Heart left ventricle (tissue), 16 donors: ENCODE measurements at regions not wholly inside any gene's neighbourhood (a gene's known extent, or its start where the extent isn't known, plus 50 kb on each side); places are given as distances from the start of the nearest gene placed in this dataset.
A peak's percentile ranks its signal among the peaks of the same experiment; 100 is the strongest.

Experiments
- ATAC-seq, 4 donors: fragments of 200-7000 bp; cut with Tn5 transposase; one replicate each; pipeline ENCODE4 v1.9.1; 2020 to 2022; ENCODE audit warnings: moderate library complexity in 4 of 4, mild to moderate bottlenecking in 3 of 4, moderate number of reproducible peaks in 1 of 4
- DNase-seq, 5 donors: peaks; one replicate each; pipeline ENCODE4 v3.0.0-alpha.2; 2020
- H3K27ac ChIP-seq, 12 donors: fragments of 200-600 bp; sonication (generic) in 4 of 12; one replicate each; pipeline versions ENCODE4 v1.5.0 to v1.8.0; 2016 to 2022; ENCODE audit warnings: mild to moderate bottlenecking in 2 of 12
- H3K27me3 ChIP-seq, 9 donors: fragments of 200-600 bp; sonication (generic) in 2 of 9; one replicate each; pipeline versions ENCODE4 v1.5.1 to v1.8.0; 2016 to 2022; ENCODE audit warnings: mild to moderate bottlenecking in 3 of 9
- H3K36me3 ChIP-seq, 9 donors: fragments of 200-600 bp; sonication (generic) in 2 of 9; one replicate each; pipeline versions ENCODE4 v1.5.0 to v1.8.0; 2018 to 2022; ENCODE audit warnings: mild to moderate bottlenecking in 2 of 9
- H3K4me1 ChIP-seq, 12 donors: fragments of 200-600 bp; sonication (generic) in 4 of 12; one replicate each; pipeline versions ENCODE4 v1.5.0 to v1.8.0; 2016 to 2022; ENCODE audit warnings: mild to moderate bottlenecking in 3 of 12
- H3K4me3 ChIP-seq, 12 donors: fragments of 200-600 bp; sonication (generic) in 4 of 12; one replicate each; pipeline versions ENCODE4 v1.5.0 to v1.8.0; 2017 to 2022; ENCODE audit warnings: mild to moderate bottlenecking in 9 of 12, moderate library complexity in 4 of 12
- H3K9me3 ChIP-seq, 12 donors: fragments of 200-600 bp; sonication (generic) in 4 of 12; one replicate each; pipeline versions ENCODE4 v1.5.0 to v1.8.0; 2016 to 2022; ENCODE audit warnings: mild to moderate bottlenecking in 1 of 12
- POLR2A ChIP-seq, 2 donors: fragments of 450-650 bp; IDR thresholded peaks; one replicate each; pipeline ENCODE4 v1.6.1; 2017; ENCODE audit warnings: antibody characterized with exemption in 2 of 2, mild to moderate bottlenecking in 2 of 2, moderate library complexity in 2 of 2
- WGBS, 4 donors: extraction: QIAGEN DNeasy Blood & Tissue Kit in 2 of 4; methylation state at CpG; one replicate each; pipeline versions ENCODE4 v1.1.5 to v1.1.7; 2013 to 2018; 5-methylcytosine and 5-hydroxymethylcytosine counted together
- intact Hi-C, 10 donors: fragments of 100-400 bp; cut with DNase I; formaldehyde crosslinking; loops; one replicate each; pipeline versions ENCODE4 v1.11.1 to v1.14.2; 2022
- TF ChIP-seq, protein P1 (sequence below), 12 donors: fragments of 200-600 bp; sonication (generic) in 4 of 12; IDR thresholded peaks; one replicate each; pipeline versions ENCODE4 v1.5.0 to v1.8.0; 2018 to 2022; ENCODE audit warnings: antibody characterized with exemption in 12 of 12, mild to moderate bottlenecking in 5 of 12
- donor health status: ischemic (EF 13 %, LVEDD 7.1; RV severe dilation, severe dysfunction).
- donor health status: healthy with polysubstance abuse.
- donor health status: DM: no; HTN: yes; CAD: no.
- donor health status: DM: no; HTN: no; CAD: no.
- donor health status: ischemic (EF 25% LVEDD 6.9; RV normal size, moderate dysfunction).
- donor health status: ischemic (EF 25% LVEDD 5.7; RV mildly dilated, moderate dysfunction).
- donor health status: healthy.
- donor health status: DM: yes; HTN: yes; CAD: no.
- donor health status: ischemic (EF 35%, LVEDD 5.7; RV mildly dilated, moderate dysfunction).
- donor health status: nonischemic (EF 11% LVEDD 7.7; RV severe dilation, severe dysfunction).
- donor health status: DM: yes; HTN: yes; CAD: no.
- donor health status: PGD.
- donor health status: ischemic (EF 29% LVEDD 5.4; RV normal size, mild dysfunction).
- donor health status: nonischemic (EF 23%, LVEDD 6.1; RV moderate dilation, normal function).

DNA sequence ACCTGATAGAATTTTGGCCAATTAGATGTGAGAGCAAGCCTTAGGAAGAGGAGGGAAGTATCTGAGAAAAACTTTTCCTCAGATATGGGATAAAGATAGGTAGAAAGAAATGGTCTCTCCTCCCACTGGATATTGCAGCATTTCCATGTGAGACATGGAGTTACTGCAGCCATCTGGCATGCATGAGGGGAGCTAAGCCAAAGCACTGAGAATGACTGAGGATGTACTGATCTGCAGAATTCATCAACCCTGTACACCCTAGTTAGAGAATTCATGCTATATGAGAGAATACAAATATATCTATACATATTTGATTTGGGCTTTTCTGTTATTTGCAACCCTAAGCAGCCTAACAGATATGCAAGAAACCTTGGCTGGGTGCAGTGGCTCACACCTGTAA, 52.5 kb upstream of the RPL34 start:
- Histone ChIP-seq H3K36me3 (no peaks in the 10 kb centered on the region), H3K4me3 (no peak overlapping the region), H3K4me1 (peaks cover 0 to 7% (median 0%) of the 10 kb centered on the region in 12 donors), H3K27ac (no peak overlapping the region), H3K27me3 (no peaks in the 10 kb centered on the region), H3K9me3 (no peaks in the 10 kb centered on the region)
- DNase-seq (no peak), ATAC-seq (no peak)
- intact Hi-C loops: loop anchor here in 1 of 10 donors (10.0 kb wide), 1 partner anchor 213 kb away; no protein-coding TSS in a partner anchor
- TF ChIP-seq POLR2A (IDR thresholded peaks at IDR 0.05): no peak
- TF ChIP-seq, protein P1, sequence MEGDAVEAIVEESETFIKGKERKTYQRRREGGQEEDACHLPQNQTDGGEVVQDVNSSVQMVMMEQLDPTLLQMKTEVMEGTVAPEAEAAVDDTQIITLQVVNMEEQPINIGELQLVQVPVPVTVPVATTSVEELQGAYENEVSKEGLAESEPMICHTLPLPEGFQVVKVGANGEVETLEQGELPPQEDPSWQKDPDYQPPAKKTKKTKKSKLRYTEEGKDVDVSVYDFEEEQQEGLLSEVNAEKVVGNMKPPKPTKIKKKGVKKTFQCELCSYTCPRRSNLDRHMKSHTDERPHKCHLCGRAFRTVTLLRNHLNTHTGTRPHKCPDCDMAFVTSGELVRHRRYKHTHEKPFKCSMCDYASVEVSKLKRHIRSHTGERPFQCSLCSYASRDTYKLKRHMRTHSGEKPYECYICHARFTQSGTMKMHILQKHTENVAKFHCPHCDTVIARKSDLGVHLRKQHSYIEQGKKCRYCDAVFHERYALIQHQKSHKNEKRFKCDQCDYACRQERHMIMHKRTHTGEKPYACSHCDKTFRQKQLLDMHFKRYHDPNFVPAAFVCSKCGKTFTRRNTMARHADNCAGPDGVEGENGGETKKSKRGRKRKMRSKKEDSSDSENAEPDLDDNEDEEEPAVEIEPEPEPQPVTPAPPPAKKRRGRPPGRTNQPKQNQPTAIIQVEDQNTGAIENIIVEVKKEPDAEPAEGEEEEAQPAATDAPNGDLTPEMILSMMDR (IDR thresholded peaks at IDR 0.05): no peak

DNA sequence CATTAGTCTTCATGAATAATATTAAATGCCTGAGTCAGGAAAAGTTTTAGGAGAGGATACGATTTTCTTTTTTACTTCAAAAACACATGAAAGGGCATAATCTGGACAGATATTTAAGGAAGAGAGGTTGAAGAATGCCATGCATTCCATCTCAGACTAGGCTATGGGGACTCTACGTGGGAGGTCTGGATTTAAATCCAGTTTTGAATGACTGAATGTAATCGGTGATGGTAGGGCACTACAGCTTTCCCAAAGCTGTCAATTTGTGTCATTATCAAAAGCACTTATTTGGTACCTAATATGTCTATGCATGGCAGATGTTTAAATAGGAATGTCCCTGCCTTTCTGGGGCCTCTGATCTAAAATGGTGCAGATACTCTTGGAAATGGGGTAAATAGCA, 59.3 kb upstream of the RPL34 start:
- intact Hi-C loops: loop anchor here in 1 of 10 donors (10.0 kb wide), 1 partner anchor 206 kb away; no protein-coding TSS in a partner anchor

DNA sequence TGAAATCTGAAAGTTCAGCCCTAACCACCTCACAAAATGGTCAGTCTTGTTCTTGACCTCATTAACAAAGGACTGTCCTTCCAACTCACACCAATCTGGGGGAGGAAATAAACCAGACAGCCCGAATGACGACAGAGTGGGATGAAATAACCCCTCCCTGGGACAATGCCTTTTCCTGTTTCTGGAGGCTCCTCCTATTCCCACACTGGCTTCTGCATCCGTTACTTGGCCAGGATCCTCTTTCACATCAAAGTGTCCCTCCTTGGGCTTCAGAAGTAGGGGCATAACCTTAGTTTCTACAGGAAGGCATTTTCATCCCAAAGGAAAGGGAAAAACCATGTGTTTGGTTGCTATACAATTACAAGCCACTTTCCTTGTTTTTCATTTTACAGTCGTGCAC, 59.8 kb upstream of the RPL34 start:
- Histone ChIP-seq H3K27ac (peak overlapping the region in 11 of 12 donors; percentile 24 to 87 (median 69)), H3K36me3 (no peaks in the 10 kb centered on the region), H3K27me3 (no peaks in the 10 kb centered on the region), H3K4me3 (no peak overlapping the region), H3K4me1 (peaks cover 0 to 26% (median 8%) of the 10 kb centered on the region in 12 donors), H3K9me3 (no peaks in the 10 kb centered on the region)
- TF ChIP-seq, protein P1 (IDR thresholded peaks at IDR 0.05): no peak
- no peak for TF ChIP-seq POLR2A (IDR thresholded peaks at IDR 0.05)
- intact Hi-C loops: loop anchor here in 1 of 10 donors (10.0 kb wide), 1 partner anchor 206 kb away; no protein-coding TSS in a partner anchor
- 31 to 49% (median 34%) methylated on average over 4 of the region's 4 CpGs for WGBS, 4 donors
- peak in 3 of 5 donors; percentile 44 to 63 (median 51) for DNase-seq
- peak; percentile 58 to 98 (median 94) for ATAC-seq

More for the DNA sequence above, 59.3 kb upstream of the RPL34 start:
- ATAC-seq: no peak
- H3K27me3 ChIP-seq: no peaks in the 10 kb centered on the region
- H3K9me3 ChIP-seq: no peaks in the 10 kb centered on the region
- peaks cover 0 to 26% (median 8%) of the 10 kb centered on the region in 12 donors for H3K4me1 ChIP-seq
- no peaks in the 10 kb centered on the region for H3K36me3 ChIP-seq
- TF ChIP-seq, protein P1 (IDR thresholded peaks at IDR 0.05): no peak
- no peak for TF ChIP-seq POLR2A (IDR thresholded peaks at IDR 0.05)
- peak overlapping the region in 9 of 12 donors; percentile 2 to 87 (median 56) for H3K27ac ChIP-seq
- WGBS, 4 donors: 40 to 52% (median 46%) methylated on average over 3 of the region's 3 CpGs
- H3K4me3 ChIP-seq: no peak overlapping the region
- no peak for DNase-seq

DNA sequence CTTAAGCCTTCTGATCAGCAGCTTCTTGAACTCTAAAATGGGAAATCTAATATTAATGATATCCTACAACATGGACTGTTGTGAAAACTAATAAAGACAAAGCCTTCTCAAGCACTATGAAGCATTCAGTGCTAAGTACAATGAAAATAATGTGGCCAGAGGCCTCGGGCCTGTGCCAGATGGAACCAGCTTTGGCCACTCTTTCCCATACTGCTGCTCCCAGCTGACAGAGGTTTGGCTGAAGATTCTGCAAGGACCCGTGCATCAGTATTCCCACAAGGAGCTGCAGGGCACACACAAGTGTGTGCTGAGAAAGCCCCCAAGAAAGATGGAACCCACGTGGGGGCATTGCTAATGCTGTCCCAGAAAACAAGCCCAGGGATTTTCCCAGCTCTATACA, 60.5 kb upstream of the RPL34 start:
- Histone ChIP-seq H3K36me3 (no peaks in the 10 kb centered on the region), H3K4me1 (peaks cover 0 to 26% (median 8%) of the 10 kb centered on the region in 12 donors), H3K4me3 (no peak overlapping the region), H3K27me3 (no peaks in the 10 kb centered on the region), H3K9me3 (no peaks in the 10 kb centered on the region), H3K27ac (peak overlapping the region in 11 of 12 donors; percentile 24 to 87 (median 69))
- no peak for TF ChIP-seq POLR2A (IDR thresholded peaks at IDR 0.05)
- DNase-seq: no peak
- WGBS, 4 donors: 54 to 68% (median 58%) methylated on average over 3 of the region's 3 CpGs
- peak in 1 of 4 donors; percentile 40 for ATAC-seq
- intact Hi-C loops: loop anchor here in 1 of 10 donors (10.0 kb wide), 1 partner anchor 205 kb away; no protein-coding TSS in a partner anchor
